GM23338 (cell line): ENCODE measurements at regions not wholly inside any gene's neighbourhood (a gene's known extent, or its start where the extent isn't known, plus 50 kb on each side); places are given as distances from the start of the nearest gene placed in this dataset.

Experiments
- CREB1 ChIP-seq: fragments of 250-450 bp; sonication (Bioruptor Pico); IDR thresholded peaks from 2 replicates; pipeline ENCODE4 v1.5.0; 2020; ENCODE audit warnings: low read depth, mild to moderate bottlenecking, moderate library complexity
- CTCF ChIP-seq, 2 experiments: fragments of 200-600 bp in 1 of 2; sonication (generic) in 1 of 2; conservative IDR thresholded peaks; 2 replicates each; pipeline versions ENCODE4 v1.5.1 to v1.6.1; 2016 to 2017; ENCODE audit warnings: antibody characterized with exemption in 2 of 2, low read depth in 2 of 2, mild to moderate bottlenecking in 2 of 2, moderate library complexity in 1 of 2
- POLR2AphosphoS5 ChIP-seq: IDR thresholded peaks from 2 replicates; pipeline ENCODE4 v1.6.1; 2016; ENCODE audit warnings: antibody characterized with exemption, low read depth
- REST ChIP-seq: IDR thresholded peaks from one replicate; pipeline ENCODE4 v1.6.1; 2018; ENCODE audit warnings: antibody characterized with exemption; ENCODE audit not compliant: unreplicated experiment

GRCh38 chr20:2210646-2211552, 84.9 kb upstream of the TGM3 start:
- TF ChIP-seq CTCF (conservative IDR thresholded peaks at IDR 0.05; ENCODE audit: low read depth in 2 of 2) (no peak), CREB1 (no peak), POLR2AphosphoS5 (no peak), REST (no peak)
